NCI-H2081 treated with DMSO at 0.1 percent for 48 hours (cell line): ENCODE measurements at regions not wholly inside any gene's neighbourhood (a gene's known extent, or its start where the extent isn't known, plus 50 kb on each side); places are given as distances from the start of the nearest gene placed in this dataset.

Source experiments
- DNase-seq: peaks from one replicate; lab custom pipeline; 2025; lab: John Stamatoyannopoulos, UW

- no peak for DNase-seq
Observed at GRCh38 chr3:80052271-80052670, 284.5 kb upstream of the ROBO1 start.

GRCh38 chr3:80051602-80051962 lies 283.8 kb upstream of the ROBO1 start:
- no peak for DNase-seq

- no peak for DNase-seq
Observed at GRCh38 chr3:80050826-80051601, 283.2 kb upstream of the ROBO1 start.

DNA sequence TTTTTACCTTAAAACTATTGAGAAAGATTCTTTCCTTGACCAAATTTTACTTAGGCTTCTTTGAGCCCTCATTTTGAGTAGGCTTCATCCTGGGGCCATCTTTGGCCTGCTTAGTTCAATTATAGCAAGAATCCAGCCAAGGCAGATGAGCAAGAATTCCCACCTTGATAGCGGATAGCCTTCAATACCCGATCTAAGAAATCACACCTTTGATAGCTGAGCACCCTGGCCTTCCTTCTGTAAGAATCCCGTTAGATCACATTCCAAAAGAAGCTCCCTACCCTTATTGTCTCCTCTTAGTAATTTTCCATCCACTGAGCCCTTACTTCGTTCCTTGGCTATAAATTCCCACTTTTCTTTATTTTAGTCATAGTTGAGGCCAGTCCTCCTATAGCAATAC lies 275.4 kb upstream of the ROBO1 start:
- DNase-seq: no peak

DNA sequence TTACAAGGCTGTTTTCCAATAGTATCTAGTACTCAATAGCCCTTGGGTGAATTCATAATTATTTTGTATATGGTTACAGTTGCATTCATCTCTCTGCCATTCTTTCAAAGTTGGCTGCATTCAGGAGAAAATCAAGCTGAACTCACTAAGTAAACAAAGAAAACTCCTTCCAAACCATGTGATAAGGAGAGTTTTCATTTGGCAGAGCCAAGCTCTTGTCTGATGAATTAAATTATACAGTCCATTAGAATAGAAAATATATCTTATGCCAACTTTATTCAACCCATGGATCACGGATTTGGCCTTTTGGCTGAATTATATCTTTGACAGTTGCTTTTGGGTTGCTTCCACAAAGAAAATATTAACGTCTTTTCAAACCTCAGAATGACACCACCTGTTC lies 272.3 kb upstream of the ROBO1 start:
- DNase-seq: no peak

DNA sequence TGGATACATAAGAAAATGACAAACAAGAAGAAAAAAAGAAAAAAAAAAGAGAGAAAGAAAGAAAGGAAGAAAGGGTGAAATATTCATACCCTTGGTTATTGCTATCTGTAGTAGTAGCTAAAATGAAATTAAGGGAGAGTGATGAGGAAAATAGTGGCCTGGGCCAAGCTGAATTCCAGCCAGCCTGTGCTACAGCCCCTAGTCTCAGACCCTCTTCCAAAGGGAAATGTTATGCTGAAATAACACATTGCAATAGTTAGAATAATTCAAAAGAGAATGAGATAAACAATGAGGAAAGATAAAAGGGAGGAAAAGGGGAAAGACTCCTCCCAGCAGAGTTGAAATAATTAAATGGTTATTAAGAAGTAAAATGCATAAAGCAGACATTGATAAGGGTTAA lies 268.4 kb upstream of the ROBO1 start:
- DNase-seq: no peak

DNA sequence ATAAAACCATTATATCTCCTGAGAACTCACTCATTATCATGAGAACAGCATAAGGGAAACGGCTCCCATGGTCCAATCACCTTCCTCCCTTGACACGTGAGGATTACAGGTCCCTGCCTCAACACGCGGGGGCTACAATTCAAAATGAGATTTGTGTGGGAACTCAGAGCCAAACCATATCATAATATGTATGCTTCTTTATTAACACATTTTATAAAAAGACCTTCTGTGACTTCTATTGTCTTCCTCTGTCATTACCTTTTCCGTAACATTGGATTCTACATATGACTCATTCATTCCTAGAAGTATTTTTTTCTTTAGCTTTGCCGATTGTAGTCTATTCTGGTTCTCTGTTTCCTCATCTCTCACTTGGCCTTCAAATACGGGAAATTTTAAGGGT lies 267.2 kb upstream of the ROBO1 start:
- no peak for DNase-seq

- DNase-seq: no peak
Observed at GRCh38 chr3:80023010-80023409, 255.2 kb upstream of the ROBO1 start.

DNA sequence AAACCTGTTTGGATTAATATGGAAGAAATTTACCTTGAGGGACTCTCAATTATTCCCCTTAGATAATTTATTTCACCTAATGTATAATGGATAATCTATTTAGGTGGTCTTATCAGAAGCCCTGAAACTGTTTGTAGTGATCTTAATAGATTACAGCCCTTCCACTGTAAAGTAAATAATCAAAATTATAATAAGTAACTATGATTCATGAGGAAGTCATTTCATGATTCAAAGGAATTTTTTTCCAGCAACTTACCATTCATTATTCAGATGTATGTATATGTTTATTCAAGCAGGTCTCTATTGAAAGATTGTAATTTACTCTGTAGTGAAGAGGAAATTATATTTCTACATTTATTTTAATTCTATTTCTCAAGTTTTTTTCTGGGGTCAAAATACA lies 250.6 kb upstream of the ROBO1 start:
- DNase-seq: no peak

GRCh38 chr3:80017369-80017768 lies 249.6 kb upstream of the ROBO1 start:
- DNase-seq: no peak

GRCh38 chr3:80014576-80014975 lies 246.8 kb upstream of the ROBO1 start:
- no peak for DNase-seq

- no peak for DNase-seq
Observed at GRCh38 chr3:80010021-80010571, 242.3 kb upstream of the ROBO1 start.

DNA sequence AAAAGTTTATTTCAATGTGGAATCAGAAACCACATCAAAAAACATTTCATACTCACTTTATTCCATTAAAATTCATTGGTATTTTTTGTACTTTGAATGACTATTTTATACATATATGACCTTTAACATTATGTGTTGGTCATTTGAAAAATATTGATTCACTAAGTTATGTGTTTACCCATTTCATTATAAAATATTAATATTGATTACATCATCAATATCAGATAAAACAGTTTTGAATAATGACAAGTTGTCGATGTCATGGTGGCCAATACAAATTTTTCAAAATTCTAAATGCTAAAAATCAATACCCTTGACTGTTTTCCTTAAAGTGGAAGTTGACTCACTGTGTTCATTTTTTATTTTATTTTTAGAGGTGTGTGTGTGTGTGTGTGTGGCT lies 239.7 kb upstream of the ROBO1 start:
- DNase-seq: no peak

GRCh38 chr3:80006315-80006714 lies 238.5 kb upstream of the ROBO1 start:
- DNase-seq: no peak

DNA sequence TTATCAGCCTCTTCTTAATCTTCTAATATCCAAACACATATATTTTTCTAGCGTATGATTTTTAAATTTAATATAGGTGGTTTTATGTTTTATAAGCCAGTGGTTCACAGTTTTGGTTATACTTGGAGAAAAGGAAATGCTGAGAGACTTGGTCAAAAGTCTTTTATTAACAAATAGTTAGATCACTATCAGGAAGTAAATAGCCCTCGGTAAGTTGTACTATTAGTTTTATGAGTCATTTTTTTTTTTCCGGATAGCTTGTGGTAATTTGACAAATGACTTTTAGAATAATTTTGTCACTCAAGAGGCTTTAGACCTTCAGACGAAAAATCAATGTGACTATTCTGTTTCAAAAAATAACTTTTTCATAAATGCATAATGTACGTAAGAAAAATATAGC lies 232.2 kb upstream of the ROBO1 start:
- DNase-seq: no peak

- no peak for DNase-seq
Observed at GRCh38 chr3:79994397-79994796, 226.6 kb upstream of the ROBO1 start.

GRCh38 chr3:79986338-79986737 lies 218.5 kb upstream of the ROBO1 start:
- no peak for DNase-seq

DNA sequence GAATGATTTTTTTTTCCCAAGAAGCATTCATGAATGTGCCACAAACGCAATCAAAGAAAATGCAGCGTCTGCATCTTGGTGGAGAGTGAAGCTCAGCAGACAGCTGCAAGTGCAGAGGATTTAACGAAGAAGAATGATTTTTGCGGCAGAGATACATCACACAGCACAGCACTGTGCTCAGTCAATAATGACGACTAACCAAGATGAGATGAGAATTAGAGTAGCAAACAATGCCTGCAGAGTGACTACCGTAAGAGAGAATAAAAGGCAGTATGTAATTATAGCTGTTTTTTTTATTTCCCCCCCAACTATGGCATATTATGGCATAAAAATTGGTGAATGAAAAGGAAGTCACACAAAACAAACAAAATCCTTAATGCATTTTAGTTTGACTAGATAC lies 218.0 kb upstream of the ROBO1 start:
- DNase-seq: no peak

DNA sequence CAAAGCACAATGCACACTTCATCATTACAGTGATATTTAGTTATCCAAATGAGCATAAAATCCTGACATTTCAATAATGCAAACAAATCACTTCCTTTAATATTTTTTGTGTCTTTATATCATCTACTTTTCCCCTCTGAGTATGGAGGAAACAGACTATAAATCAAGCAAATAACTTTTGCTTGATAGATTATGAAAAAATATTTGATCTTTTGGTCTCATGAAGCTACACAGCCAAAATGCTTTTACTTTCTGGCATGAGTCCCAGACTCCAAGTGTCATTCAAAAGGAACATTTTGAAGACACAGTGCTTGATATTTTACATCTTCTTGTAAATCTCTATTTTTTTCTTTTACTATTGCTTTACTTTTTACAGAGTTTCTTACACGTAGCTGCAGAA lies 215.3 kb upstream of the ROBO1 start:
- DNase-seq: no peak

DNA sequence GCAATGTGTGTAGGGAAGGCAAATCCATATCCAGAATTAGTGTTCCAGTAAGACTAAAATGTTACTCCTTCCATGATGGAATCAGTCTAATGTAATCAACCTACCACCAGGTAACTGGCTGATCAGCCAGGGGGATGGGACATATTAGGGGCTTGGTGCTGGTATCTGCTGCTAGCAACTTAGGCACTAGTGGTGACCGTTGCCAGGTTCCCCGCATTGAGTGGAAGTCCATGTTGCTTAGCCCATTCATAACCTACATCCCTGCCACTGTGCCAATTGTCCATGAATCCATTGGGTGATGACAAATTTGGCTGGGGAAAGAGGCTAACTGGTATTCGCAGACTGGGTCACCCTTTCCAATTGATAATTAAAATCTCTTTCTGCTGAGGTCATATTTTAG lies 212.2 kb upstream of the ROBO1 start:
- DNase-seq: no peak

DNA sequence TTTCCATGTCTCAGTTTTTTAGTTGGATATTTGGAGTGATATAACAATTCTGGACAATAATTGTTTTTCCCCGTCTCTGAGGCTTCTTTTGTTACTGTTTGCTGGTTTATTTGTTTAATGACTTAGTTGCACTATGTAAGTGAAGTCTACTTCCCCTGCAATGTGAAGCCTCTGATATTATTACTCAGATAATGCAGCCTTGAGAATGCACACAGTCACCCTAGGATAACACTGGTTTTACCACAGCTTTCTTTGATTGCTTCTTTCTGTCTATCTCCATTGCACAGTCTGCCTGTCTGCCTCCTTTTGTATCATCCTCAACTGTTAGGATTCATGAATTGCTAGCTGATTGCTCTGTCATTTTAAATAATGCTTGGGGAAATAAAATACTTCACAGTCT lies 208.7 kb upstream of the ROBO1 start:
- no peak for DNase-seq

- DNase-seq: no peak
Observed at GRCh38 chr3:79973917-79974595, 206.3 kb upstream of the ROBO1 start.

- no peak for DNase-seq
Observed at GRCh38 chr3:79973482-79973881, 205.7 kb upstream of the ROBO1 start.

- no peak for DNase-seq
Observed at GRCh38 chr3:79968418-79968817, 200.6 kb upstream of the ROBO1 start.
